ENCODE measurements at regions not wholly inside any gene's neighbourhood (a gene's known extent, or its start where the extent isn't known, plus 50 kb on each side); places are given as distances from the start of the nearest gene placed in this dataset.

DNA sequence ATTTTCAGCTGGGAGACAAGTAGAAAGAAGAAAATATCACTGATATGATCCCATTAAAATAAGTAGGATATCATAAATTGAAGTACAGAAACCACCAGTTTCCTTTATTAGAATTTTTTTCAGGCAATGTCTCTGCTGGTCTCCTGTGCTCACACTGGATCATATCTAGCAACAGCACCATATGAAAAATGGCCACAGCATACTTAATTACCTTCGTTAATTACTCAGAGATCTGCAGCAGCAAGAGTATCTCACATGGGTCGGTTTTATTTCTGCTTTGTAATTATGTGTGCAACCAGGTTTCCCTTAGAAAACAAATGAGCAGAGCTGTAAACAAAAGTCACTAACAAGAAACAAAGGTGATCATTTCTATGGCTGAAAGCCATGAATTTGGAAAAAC lies 287.9 kb downstream of the LRRIQ3 start:
- H3K36me3 ChIP-seq (ENCODE audit: low read depth, missing control alignments): no peaks in the 10 kb centered on the region

DNA sequence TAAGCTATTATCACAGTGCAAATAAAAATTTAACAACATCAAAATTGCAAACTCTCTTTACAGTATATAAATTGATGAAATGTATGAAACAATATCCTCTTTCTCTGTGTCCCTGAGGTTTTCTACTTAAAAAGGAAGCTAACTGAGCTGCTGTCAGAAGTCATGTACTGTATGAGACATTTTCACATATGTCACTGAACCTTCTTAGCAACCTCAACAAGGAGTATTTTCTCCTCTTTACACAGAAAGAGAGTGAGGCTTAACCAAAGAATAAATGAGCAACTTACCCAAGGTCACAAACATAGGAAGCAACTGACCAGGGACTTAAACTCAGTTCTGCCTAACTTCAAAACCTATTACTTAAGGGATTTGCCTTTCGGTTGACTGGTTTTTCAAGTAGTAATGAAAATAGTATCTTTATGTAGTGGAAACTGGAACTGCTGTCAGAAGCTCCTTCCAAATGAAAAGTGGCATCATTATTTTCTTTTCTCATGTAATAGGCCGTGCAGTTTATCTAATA lies 288.9 kb downstream of the LRRIQ3 start:
- intact Hi-C loops (cut with DNase I; ENCODE audit: low total_unique reads): no loop called here
- 82 to 89% methylated on average over 2 of the region's 2 CpGs for WGBS, 2 donors
- Histone ChIP-seq H3K27me3 (no peaks in the 10 kb centered on the region), H3K4me3 (no peak overlapping the region), H3K4me1 (no peaks in the 10 kb centered on the region), H3K36me3 (ENCODE audit: low read depth, missing control alignments) (no peaks in the 10 kb centered on the region), H3K9me3 (no peaks in the 10 kb centered on the region), H3K27ac (no peak overlapping the region)
- TF ChIP-seq POLR2A (IDR thresholded peaks at IDR 0.05): no peak
- TF ChIP-seq, protein P1, sequence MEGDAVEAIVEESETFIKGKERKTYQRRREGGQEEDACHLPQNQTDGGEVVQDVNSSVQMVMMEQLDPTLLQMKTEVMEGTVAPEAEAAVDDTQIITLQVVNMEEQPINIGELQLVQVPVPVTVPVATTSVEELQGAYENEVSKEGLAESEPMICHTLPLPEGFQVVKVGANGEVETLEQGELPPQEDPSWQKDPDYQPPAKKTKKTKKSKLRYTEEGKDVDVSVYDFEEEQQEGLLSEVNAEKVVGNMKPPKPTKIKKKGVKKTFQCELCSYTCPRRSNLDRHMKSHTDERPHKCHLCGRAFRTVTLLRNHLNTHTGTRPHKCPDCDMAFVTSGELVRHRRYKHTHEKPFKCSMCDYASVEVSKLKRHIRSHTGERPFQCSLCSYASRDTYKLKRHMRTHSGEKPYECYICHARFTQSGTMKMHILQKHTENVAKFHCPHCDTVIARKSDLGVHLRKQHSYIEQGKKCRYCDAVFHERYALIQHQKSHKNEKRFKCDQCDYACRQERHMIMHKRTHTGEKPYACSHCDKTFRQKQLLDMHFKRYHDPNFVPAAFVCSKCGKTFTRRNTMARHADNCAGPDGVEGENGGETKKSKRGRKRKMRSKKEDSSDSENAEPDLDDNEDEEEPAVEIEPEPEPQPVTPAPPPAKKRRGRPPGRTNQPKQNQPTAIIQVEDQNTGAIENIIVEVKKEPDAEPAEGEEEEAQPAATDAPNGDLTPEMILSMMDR (IDR thresholded peaks at IDR 0.05): no peak
- DNase-seq: no peak

More for the DNA sequence above, 287.9 kb downstream of the LRRIQ3 start:
- intact Hi-C loops (cut with DNase I; ENCODE audit: low total_unique reads): no loop called here
- no peak overlapping the region for H3K27ac ChIP-seq
- TF ChIP-seq, protein P1 (IDR thresholded peaks at IDR 0.05): no peak
- no peak for TF ChIP-seq POLR2A (IDR thresholded peaks at IDR 0.05)
- no peak for DNase-seq
- H3K4me1 ChIP-seq: no peaks in the 10 kb centered on the region
- 69 to 73% methylated on average over 2 of the region's 2 CpGs for WGBS, 2 donors
- no peak overlapping the region for H3K4me3 ChIP-seq
- H3K9me3 ChIP-seq: no peaks in the 10 kb centered on the region
- no peaks in the 10 kb centered on the region for H3K27me3 ChIP-seq

DNA sequence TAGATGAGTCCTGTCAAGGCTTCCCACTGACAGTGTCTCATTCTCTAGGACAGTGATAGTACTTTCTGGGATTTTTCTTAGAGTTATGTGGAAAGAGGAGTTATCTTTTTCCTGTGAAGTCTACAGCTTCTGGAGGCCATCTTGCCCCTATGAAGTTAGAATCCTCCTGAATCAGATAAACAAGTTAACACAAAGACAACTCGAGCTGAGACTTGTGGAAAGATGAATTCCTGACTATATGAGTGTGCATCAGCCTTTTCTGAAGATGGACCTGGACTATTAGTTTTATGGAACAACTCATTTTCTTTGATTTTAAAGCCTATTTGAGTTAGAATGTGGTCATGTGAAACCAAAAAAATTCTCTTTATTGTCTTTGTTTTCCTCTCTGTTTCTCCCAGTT lies 290.9 kb downstream of the LRRIQ3 start:
- 66 to 79% methylated on average over 1 of the region's 1 CpG for WGBS, 2 donors
- TF ChIP-seq, protein P1 (IDR thresholded peaks at IDR 0.05): no peak
- no peak for TF ChIP-seq POLR2A (IDR thresholded peaks at IDR 0.05)
- H3K27ac ChIP-seq: no peak overlapping the region
- no peaks in the 10 kb centered on the region for H3K36me3 ChIP-seq (ENCODE audit: low read depth, missing control alignments)
- H3K27me3 ChIP-seq: no peaks in the 10 kb centered on the region
- DNase-seq: no peak
- H3K9me3 ChIP-seq: no peaks in the 10 kb centered on the region
- no peak overlapping the region for H3K4me3 ChIP-seq
- intact Hi-C loops (cut with DNase I; ENCODE audit: low total_unique reads): no loop called here
- no peaks in the 10 kb centered on the region for H3K4me1 ChIP-seq

DNA sequence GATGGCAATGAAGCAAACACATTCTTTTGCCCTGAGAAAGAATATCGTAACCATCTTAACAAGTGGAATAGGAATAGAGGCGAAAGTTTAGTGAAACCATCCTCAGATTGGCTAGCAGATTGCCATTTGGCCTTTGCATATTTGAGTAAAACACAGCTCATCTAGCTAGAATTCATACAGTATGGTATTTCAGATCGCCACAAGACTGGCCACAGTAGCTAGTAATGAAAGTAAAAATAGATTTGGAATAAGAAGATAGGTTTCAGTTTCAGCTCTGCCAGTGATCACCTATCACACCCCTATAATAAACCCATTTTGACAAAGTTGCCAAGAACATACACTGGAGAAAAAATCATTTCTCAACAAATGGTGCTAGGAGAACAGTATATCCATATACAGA lies 294.9 kb downstream of the LRRIQ3 start:
- Histone ChIP-seq H3K36me3 (ENCODE audit: low read depth, missing control alignments) (no peaks in the 10 kb centered on the region), H3K4me1 (no peaks in the 10 kb centered on the region), H3K4me3 (no peak overlapping the region), H3K27ac (no peak overlapping the region), H3K27me3 (no peaks in the 10 kb centered on the region), H3K9me3 (no peaks in the 10 kb centered on the region)
- TF ChIP-seq, protein P1 (IDR thresholded peaks at IDR 0.05): no peak
- no peak for TF ChIP-seq POLR2A (IDR thresholded peaks at IDR 0.05)
- DNase-seq: no peak
- intact Hi-C loops (cut with DNase I; ENCODE audit: low total_unique reads): no loop called here
- 77 to 96% methylated on average over 3 of the region's 3 CpGs for WGBS, 2 donors

DNA sequence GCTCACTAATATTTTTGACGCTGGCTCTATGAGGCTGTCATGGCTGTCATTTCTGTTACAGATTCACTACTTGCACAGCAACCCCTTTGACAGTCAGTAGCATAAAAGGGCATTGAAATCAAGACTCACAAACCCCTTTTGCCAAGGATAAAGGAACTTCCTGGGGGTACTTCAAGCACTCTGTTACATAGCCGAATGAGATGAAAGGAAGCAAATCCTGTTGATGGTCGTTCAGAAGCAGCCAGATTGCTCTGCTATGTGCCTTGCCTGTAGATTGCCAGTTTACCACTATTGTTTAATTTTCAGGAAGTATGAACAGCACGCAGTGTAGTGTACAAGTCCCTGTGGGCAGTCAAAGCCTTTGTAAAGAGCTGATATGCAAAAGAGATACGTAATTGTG lies 296.2 kb downstream of the LRRIQ3 start:
- Histone ChIP-seq H3K4me1 (no peaks in the 10 kb centered on the region), H3K27ac (no peak overlapping the region), H3K36me3 (ENCODE audit: low read depth, missing control alignments) (no peaks in the 10 kb centered on the region), H3K9me3 (no peaks in the 10 kb centered on the region), H3K27me3 (no peaks in the 10 kb centered on the region), H3K4me3 (no peak overlapping the region)
- no peak for DNase-seq
- TF ChIP-seq, protein P1 (IDR thresholded peaks at IDR 0.05): no peak
- TF ChIP-seq POLR2A (IDR thresholded peaks at IDR 0.05): no peak
- intact Hi-C loops (cut with DNase I; ENCODE audit: low total_unique reads): no loop called here
- 73 to 80% methylated on average over 5 of the region's 5 CpGs for WGBS, 2 donors

All from testis (tissue), 2 donors.